GM10248 (cell line): ENCODE measurements at regions not wholly inside any gene's neighbourhood (a gene's known extent, or its start where the extent isn't known, plus 50 kb on each side); places are given as distances from the start of the nearest gene placed in this dataset.

Experiments used
- CTCF ChIA-PET: fragments of 300-600 bp; sonication (Branson Sonifier 250); formaldehyde crosslinking; extraction: SDS; loops from one replicate; lab custom pipeline; 2021; ENCODE audit warnings: antibody characterized with exemption; lab: Yijun Ruan, JAX
- POLR2A ChIA-PET: fragments of 350-650 bp; sonication (Branson Sonifier 250); formaldehyde crosslinking; extraction: SDS; loops from one replicate; lab custom pipeline; 2020; ENCODE audit warnings: antibody characterized with exemption; lab: Yijun Ruan, JAX
- DNase-seq: peaks from one replicate; pipeline ENCODE4 v3.0.0; 2012; ENCODE audit errors: extremely low spot score
- TF ChIP-seq, protein P1 (sequence below): IDR thresholded peaks from 2 replicates; pipeline ENCODE4 v1.5.1; 2012; ENCODE audit warnings: mild to moderate bottlenecking, low read depth; ENCODE audit errors: extremely low read depth, missing control alignments, control extremely low read depth

GRCh38 chr21:14620152-14620551 lies 74.0 kb upstream of the SAMSN1 start:
- TF ChIP-seq, protein P1, sequence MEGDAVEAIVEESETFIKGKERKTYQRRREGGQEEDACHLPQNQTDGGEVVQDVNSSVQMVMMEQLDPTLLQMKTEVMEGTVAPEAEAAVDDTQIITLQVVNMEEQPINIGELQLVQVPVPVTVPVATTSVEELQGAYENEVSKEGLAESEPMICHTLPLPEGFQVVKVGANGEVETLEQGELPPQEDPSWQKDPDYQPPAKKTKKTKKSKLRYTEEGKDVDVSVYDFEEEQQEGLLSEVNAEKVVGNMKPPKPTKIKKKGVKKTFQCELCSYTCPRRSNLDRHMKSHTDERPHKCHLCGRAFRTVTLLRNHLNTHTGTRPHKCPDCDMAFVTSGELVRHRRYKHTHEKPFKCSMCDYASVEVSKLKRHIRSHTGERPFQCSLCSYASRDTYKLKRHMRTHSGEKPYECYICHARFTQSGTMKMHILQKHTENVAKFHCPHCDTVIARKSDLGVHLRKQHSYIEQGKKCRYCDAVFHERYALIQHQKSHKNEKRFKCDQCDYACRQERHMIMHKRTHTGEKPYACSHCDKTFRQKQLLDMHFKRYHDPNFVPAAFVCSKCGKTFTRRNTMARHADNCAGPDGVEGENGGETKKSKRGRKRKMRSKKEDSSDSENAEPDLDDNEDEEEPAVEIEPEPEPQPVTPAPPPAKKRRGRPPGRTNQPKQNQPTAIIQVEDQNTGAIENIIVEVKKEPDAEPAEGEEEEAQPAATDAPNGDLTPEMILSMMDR = no peak
- CTCF ChIA-PET = interaction anchor here (1.2 kb wide), 1 partner anchor 9 kb away, joined by 3 read pairs; no protein-coding TSS in a partner anchor
- POLR2A ChIA-PET = no interaction called here
- no peak for DNase-seq

- ChIA-PET CTCF (interaction anchor here (1.2 to 1.9 kb wide), 6 partner anchors 11 to 246 kb away, joined by 3 to 9 read pairs (median 3); no protein-coding TSS in a partner anchor), POLR2A (interaction anchor here (0.6 kb wide), 1 partner anchor 221 kb away, joined by 3 read pairs; no protein-coding TSS in a partner anchor)
- TF ChIP-seq, protein P1 = no peak
- no peak for DNase-seq
These were observed 71.8 kb upstream of the SAMSN1 start for GRCh38 chr21:14617871-14618270.

- ChIA-PET POLR2A (no interaction called here), CTCF (interaction anchor here (1.2 to 1.9 kb wide), 4 partner anchors 12 to 136 kb away, joined by 3 to 9 read pairs (median 3); no protein-coding TSS in a partner anchor)
- no peak for DNase-seq
- TF ChIP-seq, protein P1 = no peak
These were observed 70.9 kb upstream of the SAMSN1 start for GRCh38 chr21:14617040-14617393.

GRCh38 chr21:14616380-14617039 lies 70.4 kb upstream of the SAMSN1 start:
- ChIA-PET POLR2A (no interaction called here), CTCF (interaction anchor here (1.2 to 1.6 kb wide), 2 partner anchors 11 to 20 kb away, joined by 3 read pairs; no protein-coding TSS in a partner anchor)
- DNase-seq = no peak
- TF ChIP-seq, protein P1 = no peak

GRCh38 chr21:14615359-14615974 lies 69.4 kb upstream of the SAMSN1 start:
- ChIA-PET CTCF (interaction anchor here (1.4 kb wide), 1 partner anchor 11 kb away, joined by 6 read pairs; no protein-coding TSS in a partner anchor), POLR2A (no interaction called here)
- TF ChIP-seq, protein P1 = no peak
- DNase-seq = no peak

- CTCF ChIA-PET = interaction anchor here (1.1 to 1.4 kb wide), 2 partner anchors 10 to 13 kb away, joined by 3 to 6 read pairs; no protein-coding TSS in a partner anchor
- no peak for DNase-seq
- TF ChIP-seq, protein P1 = no peak
- POLR2A ChIA-PET = no interaction called here
These were observed 68.2 kb upstream of the SAMSN1 start for GRCh38 chr21:14614287-14614686.
